IMR-90 (cell line): ENCODE measurements at regions not wholly inside any gene's neighbourhood (a gene's known extent, or its start where the extent isn't known, plus 50 kb on each side); places are given as distances from the start of the nearest gene placed in this dataset.

ENCODE experiments used
- FOS ChIP-seq: fragments of 150-350 bp; IDR thresholded peaks from 2 replicates; pipeline ENCODE4 v1.6.1; 2016; ENCODE audit warnings: low read depth, low read length
- NFE2L2 ChIP-seq: fragments of 150-350 bp; IDR thresholded peaks from 2 replicates; pipeline ENCODE4 v1.6.1; 2016; ENCODE audit warnings: low read depth, mild to moderate bottlenecking, low read length
- POLR2A ChIP-seq: IDR thresholded peaks from 2 replicates; pipeline ENCODE4 v1.6.1; 2012; ENCODE audit warnings: mild to moderate bottlenecking, low read depth, low read length
- RAD21 ChIP-seq: IDR thresholded peaks from 2 replicates; pipeline ENCODE4 v1.6.1; 2012; ENCODE audit warnings: low read length, improper control_type of control experiment
- RFX5 ChIP-seq: IDR thresholded peaks from 2 replicates; pipeline ENCODE4 v1.8.0; 2012; ENCODE audit warnings: low read depth, mild to moderate bottlenecking, low read length, moderate library complexity
- SMC3 ChIP-seq: fragments of 150-350 bp; IDR thresholded peaks from 2 replicates; pipeline ENCODE4 v1.6.1; 2016; ENCODE audit warnings: low read depth, mild to moderate bottlenecking, antibody characterized with exemption, low read length, moderate library complexity
- TF ChIP-seq, protein P1 (sequence below): conservative IDR thresholded peaks from 2 replicates; pipeline ENCODE4 v1.5.1; 2012; ENCODE audit warnings: mild to moderate bottlenecking, low read depth, low read length, improper control_type of control experiment

DNA sequence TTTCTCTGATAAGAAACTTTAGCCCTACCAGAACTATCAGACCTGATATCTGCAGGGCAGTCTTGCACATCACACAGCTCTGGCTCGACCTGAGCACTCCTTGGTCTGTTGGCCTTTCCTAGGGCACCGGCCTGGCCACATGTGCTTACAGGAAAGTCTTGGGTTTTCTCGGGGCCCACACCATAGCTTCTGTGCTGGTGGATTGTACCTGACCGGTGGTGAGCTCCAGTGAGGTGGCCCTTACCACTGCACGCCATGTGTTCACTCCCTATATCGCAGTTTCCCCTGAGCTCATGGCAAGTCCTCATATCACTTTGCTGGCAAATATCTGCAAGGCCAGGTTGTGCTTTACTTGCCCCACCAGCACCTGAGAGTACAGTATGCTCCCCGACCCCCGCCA, 2637.4 kb downstream of the ARAP2 start:
- no peak for TF ChIP-seq POLR2A
- TF ChIP-seq, protein P1, sequence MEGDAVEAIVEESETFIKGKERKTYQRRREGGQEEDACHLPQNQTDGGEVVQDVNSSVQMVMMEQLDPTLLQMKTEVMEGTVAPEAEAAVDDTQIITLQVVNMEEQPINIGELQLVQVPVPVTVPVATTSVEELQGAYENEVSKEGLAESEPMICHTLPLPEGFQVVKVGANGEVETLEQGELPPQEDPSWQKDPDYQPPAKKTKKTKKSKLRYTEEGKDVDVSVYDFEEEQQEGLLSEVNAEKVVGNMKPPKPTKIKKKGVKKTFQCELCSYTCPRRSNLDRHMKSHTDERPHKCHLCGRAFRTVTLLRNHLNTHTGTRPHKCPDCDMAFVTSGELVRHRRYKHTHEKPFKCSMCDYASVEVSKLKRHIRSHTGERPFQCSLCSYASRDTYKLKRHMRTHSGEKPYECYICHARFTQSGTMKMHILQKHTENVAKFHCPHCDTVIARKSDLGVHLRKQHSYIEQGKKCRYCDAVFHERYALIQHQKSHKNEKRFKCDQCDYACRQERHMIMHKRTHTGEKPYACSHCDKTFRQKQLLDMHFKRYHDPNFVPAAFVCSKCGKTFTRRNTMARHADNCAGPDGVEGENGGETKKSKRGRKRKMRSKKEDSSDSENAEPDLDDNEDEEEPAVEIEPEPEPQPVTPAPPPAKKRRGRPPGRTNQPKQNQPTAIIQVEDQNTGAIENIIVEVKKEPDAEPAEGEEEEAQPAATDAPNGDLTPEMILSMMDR, result no peak
- TF ChIP-seq SMC3, result no peak
- TF ChIP-seq NFE2L2, result no peak
- no peak for TF ChIP-seq RAD21
- TF ChIP-seq FOS, result no peak
- no peak for TF ChIP-seq RFX5
